DOHH2 (cell line): ENCODE measurements at regions not wholly inside any gene's neighbourhood (a gene's known extent, or its start where the extent isn't known, plus 50 kb on each side); places are given as distances from the start of the nearest gene placed in this dataset.

Experiments used
- EZH2phosphoT487 ChIP-seq: fragments of 200-600 bp; sonication (generic); IDR thresholded peaks from 2 replicates; pipeline ENCODE4 v1.6.1; 2017; ENCODE audit warnings: borderline replicate concordance, mild to moderate bottlenecking, antibody characterized with exemption, low read length, moderate library complexity, mixed read lengths
- TF ChIP-seq, protein P1 (sequence below): fragments of 200-600 bp; sonication (generic); IDR thresholded peaks from one replicate; pipeline ENCODE4 v1.5.1; 2014; ENCODE audit warnings: antibody characterized with exemption, mild to moderate bottlenecking, low read depth, low read length; ENCODE audit not compliant: poor library complexity, severe bottlenecking

DNA sequence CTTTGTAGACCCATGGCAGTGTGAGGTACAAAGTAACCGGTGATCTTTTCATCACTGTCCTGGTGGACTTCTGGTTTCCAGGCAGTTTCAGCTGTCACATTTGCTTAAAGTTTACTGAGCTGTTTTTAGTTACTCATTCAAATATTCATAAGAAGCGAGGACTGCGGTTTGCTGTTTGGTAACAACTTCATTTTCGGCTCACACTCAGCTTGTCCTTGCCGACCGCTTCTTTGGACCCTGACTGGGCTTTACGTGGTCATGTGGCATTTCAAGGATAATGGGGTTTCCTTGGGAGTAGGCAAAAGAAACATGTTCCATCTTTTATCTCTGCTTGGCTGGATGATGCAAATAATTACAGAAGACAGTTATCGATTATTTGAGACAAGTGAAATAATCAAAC lies 350.7 kb downstream of the PAX3 start:
- TF ChIP-seq, protein P1, sequence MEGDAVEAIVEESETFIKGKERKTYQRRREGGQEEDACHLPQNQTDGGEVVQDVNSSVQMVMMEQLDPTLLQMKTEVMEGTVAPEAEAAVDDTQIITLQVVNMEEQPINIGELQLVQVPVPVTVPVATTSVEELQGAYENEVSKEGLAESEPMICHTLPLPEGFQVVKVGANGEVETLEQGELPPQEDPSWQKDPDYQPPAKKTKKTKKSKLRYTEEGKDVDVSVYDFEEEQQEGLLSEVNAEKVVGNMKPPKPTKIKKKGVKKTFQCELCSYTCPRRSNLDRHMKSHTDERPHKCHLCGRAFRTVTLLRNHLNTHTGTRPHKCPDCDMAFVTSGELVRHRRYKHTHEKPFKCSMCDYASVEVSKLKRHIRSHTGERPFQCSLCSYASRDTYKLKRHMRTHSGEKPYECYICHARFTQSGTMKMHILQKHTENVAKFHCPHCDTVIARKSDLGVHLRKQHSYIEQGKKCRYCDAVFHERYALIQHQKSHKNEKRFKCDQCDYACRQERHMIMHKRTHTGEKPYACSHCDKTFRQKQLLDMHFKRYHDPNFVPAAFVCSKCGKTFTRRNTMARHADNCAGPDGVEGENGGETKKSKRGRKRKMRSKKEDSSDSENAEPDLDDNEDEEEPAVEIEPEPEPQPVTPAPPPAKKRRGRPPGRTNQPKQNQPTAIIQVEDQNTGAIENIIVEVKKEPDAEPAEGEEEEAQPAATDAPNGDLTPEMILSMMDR = no peak
- no peak for TF ChIP-seq EZH2phosphoT487
